ENCODE measurements at regions not wholly inside any gene's neighbourhood (a gene's known extent, or its start where the extent isn't known, plus 50 kb on each side); places are given as distances from the start of the nearest gene placed in this dataset.

DNA sequence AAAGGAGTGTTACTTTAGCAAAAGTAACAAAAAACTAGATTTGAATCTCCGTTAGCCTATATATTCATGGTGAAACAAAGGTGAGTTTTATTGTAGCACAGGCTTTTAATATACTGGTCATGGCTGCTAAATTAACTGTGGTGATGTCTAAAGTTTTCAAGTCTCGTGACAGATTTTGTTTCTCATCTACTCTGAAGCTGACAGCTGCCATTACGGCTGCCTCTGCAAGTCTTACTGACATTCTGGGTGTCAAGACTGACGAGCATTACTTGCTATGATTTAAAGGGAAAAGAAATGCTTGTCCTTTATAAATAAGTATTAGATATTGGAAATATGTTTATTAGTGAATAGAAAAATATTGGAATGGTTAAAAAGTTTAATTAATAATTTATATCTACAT, 207.7 kb downstream of the DSEL start:
- no peak for DNase-seq (ENCODE audit: low spot score in 2 of 2)
- WGBS, 2 donors = 69 to 77% methylated on average over 4 of the region's 4 CpGs
- TF ChIP-seq, protein P1, sequence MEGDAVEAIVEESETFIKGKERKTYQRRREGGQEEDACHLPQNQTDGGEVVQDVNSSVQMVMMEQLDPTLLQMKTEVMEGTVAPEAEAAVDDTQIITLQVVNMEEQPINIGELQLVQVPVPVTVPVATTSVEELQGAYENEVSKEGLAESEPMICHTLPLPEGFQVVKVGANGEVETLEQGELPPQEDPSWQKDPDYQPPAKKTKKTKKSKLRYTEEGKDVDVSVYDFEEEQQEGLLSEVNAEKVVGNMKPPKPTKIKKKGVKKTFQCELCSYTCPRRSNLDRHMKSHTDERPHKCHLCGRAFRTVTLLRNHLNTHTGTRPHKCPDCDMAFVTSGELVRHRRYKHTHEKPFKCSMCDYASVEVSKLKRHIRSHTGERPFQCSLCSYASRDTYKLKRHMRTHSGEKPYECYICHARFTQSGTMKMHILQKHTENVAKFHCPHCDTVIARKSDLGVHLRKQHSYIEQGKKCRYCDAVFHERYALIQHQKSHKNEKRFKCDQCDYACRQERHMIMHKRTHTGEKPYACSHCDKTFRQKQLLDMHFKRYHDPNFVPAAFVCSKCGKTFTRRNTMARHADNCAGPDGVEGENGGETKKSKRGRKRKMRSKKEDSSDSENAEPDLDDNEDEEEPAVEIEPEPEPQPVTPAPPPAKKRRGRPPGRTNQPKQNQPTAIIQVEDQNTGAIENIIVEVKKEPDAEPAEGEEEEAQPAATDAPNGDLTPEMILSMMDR (IDR thresholded peaks at IDR 0.05) = no peak
- no peak for TF ChIP-seq POLR2A (IDR thresholded peaks at IDR 0.05)
- no peak overlapping the region for H3K4me3 ChIP-seq (ENCODE audit: low read depth, poor library complexity, severe bottlenecking)
- intact Hi-C loops (cut with DNase I; ENCODE audit: low total_unique reads) = no loop called here

DNA sequence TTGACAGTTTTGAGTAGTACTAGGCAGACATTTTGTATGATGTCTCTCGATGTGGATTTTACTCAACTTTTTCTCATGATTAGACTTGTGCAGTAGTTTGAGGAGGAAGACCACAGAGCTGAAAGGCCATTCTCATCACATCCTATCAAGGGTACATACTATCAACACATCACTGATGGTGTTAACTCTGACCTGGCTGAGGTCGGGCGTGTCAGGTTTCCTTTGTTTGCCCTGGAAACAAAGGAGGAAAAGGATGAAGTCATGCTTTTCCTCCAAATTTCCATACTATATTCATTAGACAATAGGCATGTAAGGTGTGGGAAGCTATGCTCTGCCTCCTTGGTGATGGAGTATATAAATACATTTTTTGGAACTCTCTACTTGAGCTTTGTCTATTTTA, 211.1 kb downstream of the DSEL start:
- 82 to 85% methylated on average over 3 of the region's 3 CpGs for WGBS, 2 donors
- intact Hi-C loops (cut with DNase I; ENCODE audit: low total_unique reads) = no loop called here
- no peak overlapping the region for H3K4me3 ChIP-seq (ENCODE audit: low read depth, poor library complexity, severe bottlenecking)
- no peak for DNase-seq (ENCODE audit: low spot score in 2 of 2)
- no peak for TF ChIP-seq POLR2A (IDR thresholded peaks at IDR 0.05)

DNA sequence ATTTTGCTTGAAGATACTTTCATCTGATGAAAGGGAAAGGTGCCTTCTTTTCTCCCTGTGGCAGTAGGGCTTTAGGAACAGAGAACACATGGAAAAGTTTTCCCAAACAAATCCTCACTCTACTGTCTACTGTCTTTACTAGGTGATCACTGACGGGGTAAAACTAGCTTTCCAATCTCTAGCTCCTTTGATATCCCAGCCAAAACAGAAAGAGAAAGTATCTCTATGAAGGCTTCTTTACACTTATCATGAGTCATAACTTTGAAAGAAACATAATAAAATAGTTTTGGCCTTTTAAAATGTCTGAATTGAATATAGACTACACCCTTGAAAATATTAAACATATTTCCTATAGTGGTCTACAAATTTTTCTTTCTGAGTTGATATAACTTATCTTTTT, 214.5 kb downstream of the DSEL start:
- DNase-seq (ENCODE audit: low spot score in 2 of 2) = no peak
- WGBS, 2 donors = 31 to 48% methylated on average over 1 of the region's 1 CpG
- intact Hi-C loops (cut with DNase I; ENCODE audit: low total_unique reads) = no loop called here
- TF ChIP-seq, protein P1 (IDR thresholded peaks at IDR 0.05) = no peak
- no peak overlapping the region for H3K4me3 ChIP-seq (ENCODE audit: low read depth, poor library complexity, severe bottlenecking)

DNA sequence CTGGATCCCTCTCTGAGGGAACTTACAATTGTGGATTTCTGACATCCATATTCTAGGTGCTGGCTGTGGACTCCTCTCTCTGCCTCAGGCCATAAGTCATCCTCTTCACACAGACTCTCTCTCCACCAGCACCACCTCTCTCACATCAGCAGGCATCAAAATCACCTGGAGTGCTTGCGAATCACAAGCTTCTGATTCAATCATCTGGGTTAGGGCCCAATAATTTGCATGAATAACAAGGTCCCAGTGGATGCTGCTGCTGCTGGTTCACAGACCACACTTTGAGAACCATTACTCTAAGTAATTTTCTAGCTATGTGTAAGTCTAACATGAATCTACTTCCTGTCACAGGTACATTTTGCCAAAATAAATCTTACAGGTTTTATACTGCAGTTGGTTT, 214.9 kb downstream of the DSEL start:
- WGBS, 2 donors = 58 to 65% methylated on average over 1 of the region's 1 CpG
- DNase-seq (ENCODE audit: low spot score in 2 of 2) = no peak
- TF ChIP-seq POLR2A (IDR thresholded peaks at IDR 0.05) = no peak
- TF ChIP-seq, protein P1 (IDR thresholded peaks at IDR 0.05) = no peak
- intact Hi-C loops (cut with DNase I; ENCODE audit: low total_unique reads) = no loop called here
- H3K4me3 ChIP-seq (ENCODE audit: low read depth, poor library complexity, severe bottlenecking) = no peak overlapping the region

DNA sequence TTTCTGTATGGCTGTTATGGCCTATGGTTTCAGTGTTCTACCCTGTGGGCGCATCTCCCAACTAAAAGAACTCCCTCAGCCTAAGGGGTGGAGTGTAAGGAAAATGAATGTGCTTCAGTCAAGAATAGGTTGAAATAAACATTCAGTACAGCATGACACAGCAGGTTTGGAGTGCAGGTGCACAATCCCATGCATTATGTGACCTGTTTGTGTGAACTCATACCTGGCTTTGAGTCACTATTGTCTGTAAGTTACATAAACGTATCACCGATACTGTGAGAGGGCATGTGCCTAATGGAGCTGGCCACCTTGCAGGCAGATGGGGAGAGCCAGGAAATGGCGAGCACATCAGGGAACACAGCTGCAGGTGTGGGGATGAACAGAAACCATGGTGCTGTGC, 216.0 kb downstream of the DSEL start:
- 93 to 98% methylated on average over 4 of the region's 4 CpGs for WGBS, 2 donors
- TF ChIP-seq, protein P1 (IDR thresholded peaks at IDR 0.05) = no peak
- TF ChIP-seq POLR2A (IDR thresholded peaks at IDR 0.05) = no peak
- intact Hi-C loops (cut with DNase I; ENCODE audit: low total_unique reads) = no loop called here
- H3K4me3 ChIP-seq (ENCODE audit: low read depth, poor library complexity, severe bottlenecking) = no peak overlapping the region
- DNase-seq (ENCODE audit: low spot score in 2 of 2) = no peak

DNA sequence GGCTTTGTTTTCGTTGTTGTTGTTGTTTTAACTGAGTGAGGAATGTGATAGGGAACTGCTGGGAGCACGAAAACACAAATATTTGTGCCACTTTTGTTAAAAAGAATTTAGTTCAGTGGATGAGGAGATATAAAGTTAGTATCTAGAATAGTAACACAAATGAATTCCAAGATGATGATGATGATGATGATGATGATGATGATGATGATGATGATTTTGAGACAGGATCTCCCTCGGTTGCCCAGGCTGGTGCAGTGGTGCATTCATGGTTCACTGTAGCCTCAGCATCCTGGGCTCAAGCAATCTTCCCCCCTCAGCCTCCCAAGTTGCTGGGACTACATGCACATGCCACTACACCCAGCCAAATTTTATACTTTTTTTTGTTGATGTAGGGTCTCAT, 223.7 kb downstream of the DSEL start:
- no peak overlapping the region for H3K4me3 ChIP-seq (ENCODE audit: low read depth, poor library complexity, severe bottlenecking)
- TF ChIP-seq POLR2A (IDR thresholded peaks at IDR 0.05) = no peak
- TF ChIP-seq, protein P1 (IDR thresholded peaks at IDR 0.05) = no peak
- no peak for DNase-seq (ENCODE audit: low spot score in 2 of 2)
- intact Hi-C loops (cut with DNase I; ENCODE audit: low total_unique reads) = no loop called here
- WGBS, 2 donors = 79 to 80% methylated on average over 3 of the region's 3 CpGs

Measured in lower leg skin (tissue), 4 donors.